Endothelial cell of umbilical vein (primary cell): ENCODE measurements at regions not wholly inside any gene's neighbourhood (a gene's known extent, or its start where the extent isn't known, plus 50 kb on each side); places are given as distances from the start of the nearest gene placed in this dataset.

Source experiments
- CTCF ChIP-seq, 2 donors: IDR thresholded peaks; 1 replicate in 1 of 2; 2 replicates in 1 of 2; pipeline ENCODE4 v1.5.1; 2011; ENCODE audit warnings: low read length in 2 of 2, mild to moderate bottlenecking in 2 of 2, moderate library complexity in 2 of 2, control low read depth in 1 of 2, inconsistent platforms in 1 of 2, low read depth in 1 of 2; ENCODE audit not compliant: insufficient read depth in 1 of 2; ENCODE audit errors: extremely low read depth in 1 of 2
- EZH2 ChIP-seq: IDR thresholded peaks from 2 replicates; pipeline ENCODE4 v1.6.1; 2012; ENCODE audit warnings: borderline replicate concordance, low read depth, mild to moderate bottlenecking, moderate library complexity, low read length, inconsistent platforms; ENCODE audit not compliant: severe bottlenecking
- GATA2 ChIP-seq: IDR thresholded peaks from 2 replicates; pipeline ENCODE4 v1.7.0; 2011; ENCODE audit warnings: low read depth, mild to moderate bottlenecking, moderate library complexity, mixed read lengths, low read length; ENCODE audit not compliant: insufficient read length, insufficient read depth
- JUN ChIP-seq: IDR thresholded peaks from 2 replicates; pipeline ENCODE4 v1.6.1; 2011; ENCODE audit warnings: borderline replicate concordance, low read depth; ENCODE audit not compliant: insufficient read length, insufficient read depth
- MAX ChIP-seq: IDR thresholded peaks from 2 replicates; pipeline ENCODE4 v1.6.1; 2011; ENCODE audit not compliant: insufficient read depth, insufficient read length
- POLR2A ChIP-seq: IDR thresholded peaks from 2 replicates; pipeline ENCODE4 v1.6.1; 2012; ENCODE audit warnings: low read depth, mild to moderate bottlenecking, control low read depth, low read length
- POLR2AphosphoS5 ChIP-seq: IDR thresholded peaks from 2 replicates; pipeline ENCODE4 v1.6.1; 2012; ENCODE audit warnings: low read depth, mild to moderate bottlenecking, control low read depth, low read length, moderate library complexity; ENCODE audit not compliant: insufficient read depth

GRCh38 chr15:37880835-37881153, 53.6 kb upstream of the TMCO5A start:
- TF ChIP-seq CTCF (IDR thresholded peaks at IDR 0.05; ENCODE audit: extremely low read depth in 1 of 2, insufficient read depth in 1 of 2, low read depth in 1 of 2, low read length in 2 of 2) (no peak), POLR2A (no peak), EZH2 (no peak), POLR2AphosphoS5 (no peak), JUN (no peak), MAX (no peak), GATA2 (no peak)
